SU-DHL-6 (cell line): ENCODE measurements at regions not wholly inside any gene's neighbourhood (a gene's known extent, or its start where the extent isn't known, plus 50 kb on each side); places are given as distances from the start of the nearest gene placed in this dataset.
"Not testable (repeated sequence)": the region's sequence is repeated elsewhere in the genome, so short reads cannot be mapped to it uniquely, and the experiment has no call there.

Experiments used
- CTCF ChIP-seq: fragments of 200-600 bp; sonication (generic); IDR thresholded peaks from one replicate; pipeline ENCODE4 v1.5.1; 2017; ENCODE audit warnings: antibody characterized with exemption, mild to moderate bottlenecking, low read length, moderate library complexity; ENCODE audit not compliant: insufficient read depth, poor library complexity, severe bottlenecking
- EZH2phosphoT487 ChIP-seq: fragments of 200-600 bp; sonication (generic), shearing (Covaris generic); conservative IDR thresholded peaks from 2 replicates; pipeline ENCODE4 v1.6.1; 2018; ENCODE audit warnings: mild to moderate bottlenecking, antibody characterized with exemption, low read length, moderate library complexity, mixed read lengths

- not testable (repeated sequence) for TF ChIP-seq CTCF, EZH2phosphoT487
Measured at GRCh38 chr5:32879364-32879763, 168.2 kb downstream of the NPR3 start.
